ENCODE measurements at regions not wholly inside any gene's neighbourhood (a gene's known extent, or its start where the extent isn't known, plus 50 kb on each side); places are given as distances from the start of the nearest gene placed in this dataset.
"Not testable (repeated sequence)": the region's sequence is repeated elsewhere in the genome, so short reads cannot be mapped to it uniquely, and the experiment has no call there.

GRCh38 chr11:112623057-112623456 lies 338.2 kb upstream of the NCAM1 start:
- Mint-ChIP-seq H3K36me3 (ENCODE audit: low read depth) (no peaks in the 10 kb centered on the region), H3K27me3 (ENCODE audit: low read depth) (no peaks in the 10 kb centered on the region), H3K9me3 (peaks cover 5% of the 10 kb centered on the region), H3K4me1 (peaks cover 8% of the 10 kb centered on the region), H3K27ac (ENCODE audit: unreplicated experiment) (no peak overlapping the region), H3K4me3 (no peak overlapping the region)
- no peak for DNase-seq (ENCODE audit: low read depth, low spot score)
- no peak for TF ChIP-seq CTCF (conservative IDR thresholded peaks at IDR 0.05)

GRCh38 chr11:112624431-112624830 lies 336.8 kb upstream of the NCAM1 start:
- H3K4me1 Mint-ChIP-seq, result peaks cover 8% of the 10 kb centered on the region
- peaks cover 4% of the 10 kb centered on the region for H3K27me3 Mint-ChIP-seq (ENCODE audit: low read depth)
- no peak for TF ChIP-seq CTCF (conservative IDR thresholded peaks at IDR 0.05)
- no peak for DNase-seq (ENCODE audit: low read depth, low spot score)
- no peak overlapping the region for H3K4me3 Mint-ChIP-seq
- peaks cover 9% of the 10 kb centered on the region for H3K9me3 Mint-ChIP-seq
- H3K27ac Mint-ChIP-seq (ENCODE audit: unreplicated experiment), result no peak overlapping the region
- H3K36me3 Mint-ChIP-seq (ENCODE audit: low read depth), result no peaks in the 10 kb centered on the region

GRCh38 chr11:112624971-112625370 lies 336.2 kb upstream of the NCAM1 start:
- DNase-seq (ENCODE audit: low read depth, low spot score); H3K9me3 Mint-ChIP-seq: not testable (repeated sequence)

DNA sequence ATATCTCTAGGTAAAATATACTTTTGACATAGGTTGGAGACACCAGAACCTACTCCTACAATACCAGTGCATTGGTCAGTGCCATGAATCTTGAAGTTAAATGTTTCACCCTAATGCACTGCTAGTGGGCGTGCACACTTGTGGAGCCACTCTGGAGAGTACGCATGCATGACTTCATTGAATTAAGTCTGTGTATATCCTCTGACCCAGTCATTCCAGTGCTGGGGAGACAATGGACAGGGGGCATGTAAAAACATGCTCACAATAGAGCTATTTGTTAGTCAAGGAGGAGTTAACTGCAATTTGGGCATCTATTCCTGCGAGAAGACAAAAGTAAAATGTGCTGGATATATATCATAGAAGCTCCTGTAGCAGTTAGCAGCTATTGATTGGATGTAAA lies 335.4 kb upstream of the NCAM1 start:
- DNase-seq (ENCODE audit: low read depth, low spot score), result no peak
- H3K9me3 Mint-ChIP-seq, result peaks cover 9% of the 10 kb centered on the region
- H3K36me3 Mint-ChIP-seq (ENCODE audit: low read depth), result no peaks in the 10 kb centered on the region

More at GRCh38 chr11:112624971-112625370, 336.2 kb upstream of the NCAM1 start:
- H3K27ac Mint-ChIP-seq (ENCODE audit: unreplicated experiment); H3K4me1 Mint-ChIP-seq; H3K4me3 Mint-ChIP-seq; H3K36me3 Mint-ChIP-seq (ENCODE audit: low read depth); H3K27me3 Mint-ChIP-seq (ENCODE audit: low read depth): not testable (repeated sequence)

DNA sequence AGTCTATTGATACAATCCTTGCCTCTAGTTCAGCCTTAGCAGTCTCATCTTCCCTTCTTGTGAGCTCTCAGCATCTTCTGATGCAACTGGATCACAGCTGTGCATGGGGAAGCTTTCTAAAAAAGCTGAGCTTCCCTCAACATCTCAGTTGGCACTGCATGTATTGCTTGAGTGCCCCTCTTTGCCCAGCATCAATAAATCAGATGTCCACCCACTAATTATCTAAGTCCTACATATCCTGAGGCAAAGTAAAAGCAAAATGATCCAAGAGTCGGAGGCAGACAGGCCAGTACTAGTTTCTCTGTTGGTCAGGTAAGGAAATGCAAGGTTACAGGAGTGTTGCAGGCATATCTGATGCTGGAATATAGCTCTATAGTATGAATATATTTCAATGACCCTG lies 334.5 kb upstream of the NCAM1 start:
- no peak for TF ChIP-seq CTCF (conservative IDR thresholded peaks at IDR 0.05)
- H3K4me3 Mint-ChIP-seq, result no peak overlapping the region
- H3K4me1 Mint-ChIP-seq, result peaks cover 8% of the 10 kb centered on the region
- no peak overlapping the region for H3K27ac Mint-ChIP-seq (ENCODE audit: unreplicated experiment)
- H3K9me3 Mint-ChIP-seq, result peaks cover 9% of the 10 kb centered on the region
- no peak for DNase-seq (ENCODE audit: low read depth, low spot score)
- peaks cover 4% of the 10 kb centered on the region for H3K27me3 Mint-ChIP-seq (ENCODE audit: low read depth)
- no peaks in the 10 kb centered on the region for H3K36me3 Mint-ChIP-seq (ENCODE audit: low read depth)

More for the DNA sequence above, 335.4 kb upstream of the NCAM1 start:
- no peak overlapping the region for H3K27ac Mint-ChIP-seq (ENCODE audit: unreplicated experiment)
- no peak overlapping the region for H3K4me3 Mint-ChIP-seq
- peaks cover 8% of the 10 kb centered on the region for H3K4me1 Mint-ChIP-seq
- peaks cover 4% of the 10 kb centered on the region for H3K27me3 Mint-ChIP-seq (ENCODE audit: low read depth)
- no peak for TF ChIP-seq CTCF (conservative IDR thresholded peaks at IDR 0.05)

- H3K4me1 Mint-ChIP-seq, result peaks cover 8% of the 10 kb centered on the region
- H3K27me3 Mint-ChIP-seq (ENCODE audit: low read depth), result peaks cover 4% of the 10 kb centered on the region
- H3K36me3 Mint-ChIP-seq (ENCODE audit: low read depth), result no peaks in the 10 kb centered on the region
- no peak overlapping the region for H3K4me3 Mint-ChIP-seq
- no peak overlapping the region for H3K27ac Mint-ChIP-seq (ENCODE audit: unreplicated experiment)
- no peak for TF ChIP-seq CTCF (conservative IDR thresholded peaks at IDR 0.05)
- no peak for DNase-seq (ENCODE audit: low read depth, low spot score)
- H3K9me3 Mint-ChIP-seq, result peaks cover 4% of the 10 kb centered on the region
Measured at GRCh38 chr11:112627588-112628045, 333.6 kb upstream of the NCAM1 start.

All from neural crest cell (in vitro differentiated cells).